ENCODE measurements at regions not wholly inside any gene's neighbourhood (a gene's known extent, or its start where the extent isn't known, plus 50 kb on each side); places are given as distances from the start of the nearest gene placed in this dataset.

DNA sequence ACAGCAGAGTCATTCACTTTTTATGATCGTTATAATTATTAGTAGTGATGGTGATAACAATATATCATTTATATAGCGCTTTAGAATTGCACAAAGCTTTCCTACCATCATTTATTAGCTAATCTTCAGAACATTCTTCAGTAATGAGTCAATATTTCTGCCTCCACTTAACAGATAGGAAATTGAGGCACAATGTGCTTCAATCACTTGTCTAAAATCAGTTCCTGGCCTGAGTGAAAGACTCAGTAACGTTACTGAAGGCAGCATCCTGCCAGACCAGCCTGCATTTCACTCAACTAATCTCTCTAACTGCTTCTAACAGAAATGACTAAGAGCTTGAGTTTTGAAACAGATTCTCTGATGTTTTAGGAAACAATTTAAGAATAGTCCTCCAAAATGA is 412.1 kb downstream of the MZT1 start:
- H3K27ac ChIP-seq: no peak overlapping the region
- TF ChIP-seq CTCF (conservative IDR thresholded peaks at IDR 0.05): no peak

GRCh38 chr13:72314210-72314609 is 413.2 kb downstream of the MZT1 start:
- H3K27ac ChIP-seq: no peak overlapping the region

DNA sequence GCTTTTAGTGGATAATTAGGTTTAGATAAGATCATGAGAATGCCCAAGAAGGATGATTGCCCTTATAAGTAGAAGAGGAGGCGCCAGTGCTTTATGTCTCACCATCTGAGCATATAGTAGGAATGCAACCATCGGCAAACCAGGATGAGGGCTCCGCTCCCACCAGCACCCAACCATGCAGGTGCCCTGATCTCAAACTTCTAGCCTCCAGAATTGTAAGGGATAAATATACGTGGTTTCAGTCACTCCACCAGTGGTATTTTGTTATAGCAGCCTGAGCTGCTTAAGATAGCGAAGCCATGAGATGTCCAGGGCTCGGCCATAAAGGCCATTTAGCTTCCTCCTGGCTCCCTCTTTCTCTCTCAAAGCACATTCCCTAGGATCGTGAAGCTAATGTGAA is 413.9 kb downstream of the MZT1 start:
- no peak for TF ChIP-seq CTCF (conservative IDR thresholded peaks at IDR 0.05)

More at GRCh38 chr13:72314210-72314609, 413.2 kb downstream of the MZT1 start:
- TF ChIP-seq CTCF (conservative IDR thresholded peaks at IDR 0.05): no peak

DNA sequence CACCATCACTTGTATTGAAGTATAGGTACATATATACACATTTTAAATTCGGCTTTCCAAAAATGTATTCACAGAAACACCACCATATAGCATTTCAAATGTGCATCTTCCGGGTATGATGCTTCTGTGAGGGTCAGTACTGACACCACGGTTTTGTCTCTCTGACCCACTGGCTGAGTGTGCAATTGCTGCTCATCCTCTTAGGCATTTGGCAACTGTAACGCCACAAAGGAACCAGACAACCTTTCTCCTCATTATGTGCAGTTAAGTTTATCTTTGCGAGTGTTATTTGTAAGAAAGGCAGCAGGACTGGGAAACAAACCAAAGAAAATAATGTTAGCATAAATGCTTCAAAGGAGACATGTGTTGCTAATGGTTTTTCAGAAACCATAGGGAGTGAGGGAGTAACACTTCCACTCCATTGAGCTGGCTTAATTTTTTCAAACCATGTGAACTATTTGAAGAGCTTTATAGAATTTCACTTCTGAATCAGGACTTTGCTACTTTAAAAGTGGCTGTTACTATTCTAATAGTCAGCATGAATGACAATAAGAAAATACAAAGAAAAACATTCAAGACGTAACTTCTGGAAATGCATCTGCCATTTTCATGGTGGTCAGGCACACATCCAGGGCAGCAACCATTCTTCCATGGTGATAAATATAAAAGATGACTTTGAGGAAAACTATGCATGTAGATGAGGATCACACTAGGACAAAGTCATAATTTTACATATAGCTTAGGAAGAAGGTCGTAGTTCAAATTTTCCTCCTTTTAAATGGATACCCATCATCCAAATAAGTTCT is 423.3 kb downstream of the MZT1 start:
- no peak overlapping the region for H3K27ac ChIP-seq
- no peak for TF ChIP-seq CTCF (conservative IDR thresholded peaks at IDR 0.05)

More for the DNA sequence above, 413.9 kb downstream of the MZT1 start:
- H3K27ac ChIP-seq: no peak overlapping the region

GRCh38 chr13:72296246-72296645 is 429.2 kb upstream of the DACH1 start:
- no peak for TF ChIP-seq CTCF (conservative IDR thresholded peaks at IDR 0.05)
- no peak overlapping the region for H3K27ac ChIP-seq

- no peak overlapping the region for H3K27ac ChIP-seq
- no peak for TF ChIP-seq CTCF (conservative IDR thresholded peaks at IDR 0.05)
These were observed 428.1 kb upstream of the DACH1 start for GRCh38 chr13:72295153-72295552.

DNA sequence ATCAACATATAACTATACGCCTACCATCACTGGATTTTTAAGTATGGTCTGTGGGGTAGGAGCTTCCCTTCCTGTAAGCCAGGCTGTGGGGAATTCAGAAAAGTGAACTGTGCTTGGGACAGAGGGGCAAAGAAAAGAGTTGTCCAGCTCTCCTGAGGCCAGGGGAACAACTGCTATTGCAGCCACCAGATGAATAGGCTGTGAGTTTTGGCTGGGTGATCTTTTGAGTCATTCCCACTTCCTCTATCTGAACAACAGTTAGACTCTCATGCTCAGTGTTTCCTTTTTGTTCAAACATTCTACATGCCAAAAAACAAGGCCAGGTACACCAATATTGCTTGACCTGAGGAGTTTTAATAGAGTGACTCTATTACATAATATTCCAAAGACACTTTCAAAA is 426.2 kb upstream of the DACH1 start:
- no peak overlapping the region for H3K27ac ChIP-seq
- no peak for TF ChIP-seq CTCF (conservative IDR thresholded peaks at IDR 0.05)
